C4-2B (cell line): ENCODE measurements at regions not wholly inside any gene's neighbourhood (a gene's known extent, or its start where the extent isn't known, plus 50 kb on each side); places are given as distances from the start of the nearest gene placed in this dataset.

Experiments
- CTCF ChIP-seq: fragments of 450-650 bp; conservative IDR thresholded peaks from 2 replicates; pipeline ENCODE4 v1.5.1; 2017; ENCODE audit warnings: mild to moderate bottlenecking
- ZFX ChIP-seq: fragments of 450-650 bp; IDR thresholded peaks from 2 replicates; pipeline ENCODE4 v1.6.1; 2017

- TF ChIP-seq CTCF (no peak), ZFX (no peak)
These were observed 194.8 kb upstream of the NRP1 start for GRCh38 chr10:33529234-33529633.
